NCI-H69 (cell line): ENCODE measurements at regions not wholly inside any gene's neighbourhood (a gene's known extent, or its start where the extent isn't known, plus 50 kb on each side); places are given as distances from the start of the nearest gene placed in this dataset.
A peak's percentile ranks its signal among the peaks of the same experiment; 100 is the strongest.

ENCODE experiments used
- DNase-seq: peaks from one replicate; lab custom pipeline; 2025; lab: John Stamatoyannopoulos, UW

GRCh38 chrX:69110116-69110530, 55.1 kb downstream of the PJA1 start:
- DNase-seq = no peak

GRCh38 chrX:69109706-69110105, 55.5 kb downstream of the PJA1 start:
- DNase-seq = no peak

- no peak for DNase-seq
These were observed 56.1 kb downstream of the PJA1 start for GRCh38 chrX:69109036-69109663.

GRCh38 chrX:69107747-69108401, 57.4 kb downstream of the PJA1 start:
- no peak for DNase-seq

- peak; percentile 40 for DNase-seq
These were observed 58.0 kb downstream of the PJA1 start for GRCh38 chrX:69107231-69107739.

GRCh38 chrX:69104756-69105434, 60.4 kb downstream of the PJA1 start:
- no peak for DNase-seq

- DNase-seq = peak; percentile 46
These were observed 61.7 kb downstream of the PJA1 start for GRCh38 chrX:69103539-69103938.

- peak; percentile 4 for DNase-seq
These were observed 62.5 kb downstream of the PJA1 start for GRCh38 chrX:69102612-69103194.

- no peak for DNase-seq
These were observed 63.5 kb downstream of the PJA1 start for GRCh38 chrX:69101683-69102251.

- DNase-seq = no peak
These were observed 64.8 kb downstream of the PJA1 start for GRCh38 chrX:69100478-69100877.

GRCh38 chrX:69097451-69098236, 67.6 kb downstream of the PJA1 start:
- no peak for DNase-seq

GRCh38 chrX:69096963-69097362, 68.3 kb downstream of the PJA1 start:
- no peak for DNase-seq

- DNase-seq = no peak
These were observed 70.1 kb downstream of the PJA1 start for GRCh38 chrX:69094977-69095669.

GRCh38 chrX:69093960-69094871, 71.0 kb downstream of the PJA1 start:
- peak; percentile 72 for DNase-seq

- no peak for DNase-seq
These were observed 75.2 kb downstream of the PJA1 start for GRCh38 chrX:69090022-69090421.

- DNase-seq = no peak
These were observed 76.0 kb downstream of the PJA1 start for GRCh38 chrX:69089203-69089602.

GRCh38 chrX:69088171-69088938, 76.9 kb downstream of the PJA1 start:
- DNase-seq = no peak

GRCh38 chrX:69085826-69086225, 79.4 kb downstream of the PJA1 start:
- no peak for DNase-seq

GRCh38 chrX:69085151-69085550, 80.1 kb downstream of the PJA1 start:
- DNase-seq = no peak
